ENCODE measurements at regions not wholly inside any gene's neighbourhood (a gene's known extent, or its start where the extent isn't known, plus 50 kb on each side); places are given as distances from the start of the nearest gene placed in this dataset.

DNA sequence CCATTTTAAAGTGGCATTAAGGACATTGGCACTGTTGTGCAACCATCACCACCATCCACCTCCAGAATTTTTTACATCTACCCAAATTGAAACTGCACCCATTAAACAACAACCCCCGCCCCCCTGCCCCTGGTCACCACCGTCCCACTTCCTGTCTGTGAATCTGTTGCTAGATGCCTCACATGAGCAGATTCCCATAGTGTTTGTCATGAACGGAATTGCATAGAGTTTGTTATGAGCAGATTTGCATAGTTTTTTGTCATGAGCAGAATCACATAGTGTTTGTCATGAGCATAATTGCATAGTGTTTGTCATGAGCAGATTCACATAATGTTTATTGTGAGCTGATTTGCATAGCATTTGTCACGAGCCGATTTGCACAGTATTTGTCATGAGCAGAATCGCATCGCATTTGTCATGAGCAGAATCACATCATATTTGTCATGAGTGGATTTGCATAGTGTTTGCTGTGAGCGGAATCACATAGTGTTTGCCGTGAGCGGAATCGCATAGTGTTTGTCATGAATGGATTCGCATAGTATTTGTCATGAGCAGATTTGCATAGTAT, 54.0 kb upstream of the GTF3A start:
- TF ChIP-seq, protein P1, sequence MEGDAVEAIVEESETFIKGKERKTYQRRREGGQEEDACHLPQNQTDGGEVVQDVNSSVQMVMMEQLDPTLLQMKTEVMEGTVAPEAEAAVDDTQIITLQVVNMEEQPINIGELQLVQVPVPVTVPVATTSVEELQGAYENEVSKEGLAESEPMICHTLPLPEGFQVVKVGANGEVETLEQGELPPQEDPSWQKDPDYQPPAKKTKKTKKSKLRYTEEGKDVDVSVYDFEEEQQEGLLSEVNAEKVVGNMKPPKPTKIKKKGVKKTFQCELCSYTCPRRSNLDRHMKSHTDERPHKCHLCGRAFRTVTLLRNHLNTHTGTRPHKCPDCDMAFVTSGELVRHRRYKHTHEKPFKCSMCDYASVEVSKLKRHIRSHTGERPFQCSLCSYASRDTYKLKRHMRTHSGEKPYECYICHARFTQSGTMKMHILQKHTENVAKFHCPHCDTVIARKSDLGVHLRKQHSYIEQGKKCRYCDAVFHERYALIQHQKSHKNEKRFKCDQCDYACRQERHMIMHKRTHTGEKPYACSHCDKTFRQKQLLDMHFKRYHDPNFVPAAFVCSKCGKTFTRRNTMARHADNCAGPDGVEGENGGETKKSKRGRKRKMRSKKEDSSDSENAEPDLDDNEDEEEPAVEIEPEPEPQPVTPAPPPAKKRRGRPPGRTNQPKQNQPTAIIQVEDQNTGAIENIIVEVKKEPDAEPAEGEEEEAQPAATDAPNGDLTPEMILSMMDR (IDR thresholded peaks at IDR 0.05) = no peak
- no peak for TF ChIP-seq EP300 (IDR thresholded peaks at IDR 0.05; ENCODE audit: low read depth)

Measured in transverse colon (tissue), 3 donors.